OCI-LY3 (cell line): ENCODE measurements at regions not wholly inside any gene's neighbourhood (a gene's known extent, or its start where the extent isn't known, plus 50 kb on each side); places are given as distances from the start of the nearest gene placed in this dataset.

Experiments used
- CTCF ChIP-seq: fragments of 200-600, 300-600 bp; sonication (generic); IDR thresholded peaks from 2 replicates; pipeline ENCODE4 v1.5.1; 2014; ENCODE audit warnings: antibody characterized with exemption, low read length, low read depth
- EZH2phosphoT487 ChIP-seq: fragments of 200-600 bp; shearing (Covaris generic); IDR thresholded peaks from 2 replicates; pipeline ENCODE4 v1.6.1; 2018; ENCODE audit warnings: antibody characterized with exemption, mixed run types, low read depth

GRCh38 chr5:68465133-68465532 lies 249.6 kb downstream of the PIK3R1 start:
- TF ChIP-seq CTCF (no peak), EZH2phosphoT487 (no peak)
